Neural cell (in vitro differentiated cells): ENCODE measurements at regions not wholly inside any gene's neighbourhood (a gene's known extent, or its start where the extent isn't known, plus 50 kb on each side); places are given as distances from the start of the nearest gene placed in this dataset.

ENCODE experiments used
- H2AFZ ChIP-seq: fragments of 200-600, 300-800 bp; sonication (generic), shearing (Covaris generic); 2 replicates; pipeline ENCODE4 v1.6.0; 2014; ENCODE audit warnings: low read depth, mild to moderate bottlenecking, antibody characterized with exemption, low read length, moderate library complexity
- H3F3A ChIP-seq: fragments of 200-600 bp; shearing (Covaris generic); 2 replicates; pipeline ENCODE4 v1.6.1; 2016; ENCODE audit warnings: mild to moderate bottlenecking, moderate library complexity, mixed read lengths, antibody characterized with exemption, low read length; ENCODE audit not compliant: insufficient read depth, poor library complexity, severe bottlenecking
- H3K27ac ChIP-seq: fragments of 200-600, 300-800 bp; sonication (generic), shearing (Covaris generic); 2 replicates; pipeline ENCODE4 v1.5.1; 2014; ENCODE audit warnings: mild to moderate bottlenecking, low read length, moderate library complexity
- H3K27me3 ChIP-seq: fragments of 300-800, 200-600 bp; sonication (generic), shearing (Covaris generic); 2 replicates; pipeline ENCODE4 v1.6.0; 2014; ENCODE audit warnings: mild to moderate bottlenecking, low read depth, low read length, moderate library complexity; ENCODE audit not compliant: insufficient read depth
- H3K36me3 ChIP-seq: fragments of 300-800, 200-600 bp; sonication (generic), shearing (Covaris generic); 2 replicates; pipeline ENCODE4 v1.5.1; 2014; ENCODE audit warnings: mild to moderate bottlenecking, antibody characterized with exemption, low read length, moderate library complexity; ENCODE audit not compliant: insufficient read depth
- H3K4me2 ChIP-seq: fragments of 300-800, 200-600 bp; sonication (generic), shearing (Covaris generic); 2 replicates; pipeline ENCODE4 v1.6.0; 2014; ENCODE audit warnings: mild to moderate bottlenecking, low read length
- H3K4me3 ChIP-seq: fragments of 300-800, 200-600 bp; sonication (generic), shearing (Covaris generic); 2 replicates; pipeline ENCODE4 v1.5.1; 2014; ENCODE audit warnings: mild to moderate bottlenecking, low read length, moderate library complexity
- H3K79me2 ChIP-seq: fragments of 200-600 bp; shearing (Covaris generic); replicated peaks from 2 replicates; pipeline ENCODE4 v1.6.0; 2014; ENCODE audit warnings: mild to moderate bottlenecking, low read length, moderate library complexity; ENCODE audit not compliant: insufficient read depth
- H3K9ac ChIP-seq: fragments of 300-800, 200-600 bp; sonication (generic), shearing (Covaris generic); 2 replicates; pipeline ENCODE4 v1.6.1; 2016; ENCODE audit warnings: mild to moderate bottlenecking, low read length, mixed read lengths
- H3K9me2 ChIP-seq: fragments of 200-600 bp; shearing (Covaris generic); 2 replicates; pipeline ENCODE4 v1.6.1; 2016; ENCODE audit warnings: mild to moderate bottlenecking, low read length, mixed read lengths; ENCODE audit not compliant: insufficient read depth
- H3K9me3 ChIP-seq: fragments of 200-600, 300-800 bp; sonication (generic), shearing (Covaris generic); 2 replicates; pipeline ENCODE4 v1.6.1; 2016; ENCODE audit warnings: mild to moderate bottlenecking, mixed run types, low read length, moderate library complexity, mixed read lengths
- H4K20me1 ChIP-seq: fragments of 200-600 bp; shearing (Covaris generic); 2 replicates; pipeline ENCODE4 v1.6.1; 2016; ENCODE audit warnings: mild to moderate bottlenecking, mixed run types; ENCODE audit not compliant: insufficient read depth
- EP300 ChIP-seq: fragments of 450-650 bp; conservative IDR thresholded peaks from 2 replicates; pipeline ENCODE4 v1.6.1; 2014; ENCODE audit warnings: antibody characterized with exemption, mild to moderate bottlenecking, moderate library complexity; ENCODE audit not compliant: poor library complexity, severe bottlenecking
- EZH2 ChIP-seq: fragments of 200-600, 300-800 bp; shearing (Covaris generic), sonication (generic); IDR thresholded peaks from 2 replicates; pipeline ENCODE4 v1.6.1; 2014; ENCODE audit warnings: antibody characterized with exemption, low read length, borderline replicate concordance, mild to moderate bottlenecking; ENCODE audit not compliant: insufficient read depth, poor library complexity, severe bottlenecking
- MXI1 ChIP-seq: fragments of 450-650 bp; conservative IDR thresholded peaks from 2 replicates; pipeline ENCODE4 v1.6.1; 2014; ENCODE audit warnings: antibody characterized with exemption, mild to moderate bottlenecking; ENCODE audit not compliant: poor library complexity, severe bottlenecking
- POLR2AphosphoS5 ChIP-seq: IDR thresholded peaks from 2 replicates; pipeline ENCODE4 v1.6.1; 2012
- RAD21 ChIP-seq: fragments of 450-650 bp; conservative IDR thresholded peaks from 2 replicates; pipeline ENCODE4 v1.6.1; 2014; ENCODE audit warnings: antibody characterized with exemption, mild to moderate bottlenecking, moderate library complexity
- SMC3 ChIP-seq: fragments of 450-650 bp; conservative IDR thresholded peaks from 2 replicates; pipeline ENCODE4 v1.6.1; 2014; ENCODE audit warnings: antibody characterized with exemption, mild to moderate bottlenecking, moderate library complexity; ENCODE audit not compliant: poor library complexity
- TAF1 ChIP-seq: IDR thresholded peaks from 2 replicates; pipeline ENCODE4 v1.6.1; 2012; ENCODE audit warnings: low read depth
- TF ChIP-seq, protein P1 (sequence below): fragments of 450-650 bp; IDR thresholded peaks from 2 replicates; pipeline ENCODE4 v1.5.1; 2014; ENCODE audit warnings: antibody characterized with exemption, mild to moderate bottlenecking, moderate library complexity; ENCODE audit not compliant: poor library complexity, severe bottlenecking
- TF ChIP-seq, protein P2 (sequence below): IDR thresholded peaks from 2 replicates; pipeline ENCODE4 v1.6.1; 2012; ENCODE audit warnings: borderline replicate concordance

DNA sequence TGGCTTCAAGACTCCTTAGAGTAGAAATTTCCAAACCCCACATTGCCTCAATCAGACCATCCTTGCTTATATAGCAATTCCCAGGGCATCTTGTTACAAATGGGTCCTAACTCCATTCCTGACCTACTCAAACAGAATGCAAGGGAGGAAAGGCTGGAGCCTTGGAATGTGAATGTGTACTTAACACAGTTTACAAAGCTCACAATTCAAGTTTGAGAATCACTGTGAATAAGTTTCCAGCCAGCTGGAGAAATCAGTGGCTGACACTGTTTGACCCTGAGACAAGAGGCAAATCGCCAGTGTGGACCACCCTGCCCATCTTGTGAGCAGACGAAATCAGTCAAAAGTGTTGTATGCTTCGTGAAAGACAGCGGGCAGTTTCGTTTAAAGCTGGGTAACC lies 65.5 kb downstream of the SOWAHC start:
- no peaks in the 10 kb centered on the region for H3K9me3 ChIP-seq
- no peaks in the 10 kb centered on the region for H3K9me2 ChIP-seq
- H3K9ac ChIP-seq = no peak overlapping the region
- H3K27me3 ChIP-seq = no peaks in the 10 kb centered on the region
- TF ChIP-seq, protein P1, sequence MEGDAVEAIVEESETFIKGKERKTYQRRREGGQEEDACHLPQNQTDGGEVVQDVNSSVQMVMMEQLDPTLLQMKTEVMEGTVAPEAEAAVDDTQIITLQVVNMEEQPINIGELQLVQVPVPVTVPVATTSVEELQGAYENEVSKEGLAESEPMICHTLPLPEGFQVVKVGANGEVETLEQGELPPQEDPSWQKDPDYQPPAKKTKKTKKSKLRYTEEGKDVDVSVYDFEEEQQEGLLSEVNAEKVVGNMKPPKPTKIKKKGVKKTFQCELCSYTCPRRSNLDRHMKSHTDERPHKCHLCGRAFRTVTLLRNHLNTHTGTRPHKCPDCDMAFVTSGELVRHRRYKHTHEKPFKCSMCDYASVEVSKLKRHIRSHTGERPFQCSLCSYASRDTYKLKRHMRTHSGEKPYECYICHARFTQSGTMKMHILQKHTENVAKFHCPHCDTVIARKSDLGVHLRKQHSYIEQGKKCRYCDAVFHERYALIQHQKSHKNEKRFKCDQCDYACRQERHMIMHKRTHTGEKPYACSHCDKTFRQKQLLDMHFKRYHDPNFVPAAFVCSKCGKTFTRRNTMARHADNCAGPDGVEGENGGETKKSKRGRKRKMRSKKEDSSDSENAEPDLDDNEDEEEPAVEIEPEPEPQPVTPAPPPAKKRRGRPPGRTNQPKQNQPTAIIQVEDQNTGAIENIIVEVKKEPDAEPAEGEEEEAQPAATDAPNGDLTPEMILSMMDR = no peak
- no peak for TF ChIP-seq TAF1
- TF ChIP-seq, protein P2, sequence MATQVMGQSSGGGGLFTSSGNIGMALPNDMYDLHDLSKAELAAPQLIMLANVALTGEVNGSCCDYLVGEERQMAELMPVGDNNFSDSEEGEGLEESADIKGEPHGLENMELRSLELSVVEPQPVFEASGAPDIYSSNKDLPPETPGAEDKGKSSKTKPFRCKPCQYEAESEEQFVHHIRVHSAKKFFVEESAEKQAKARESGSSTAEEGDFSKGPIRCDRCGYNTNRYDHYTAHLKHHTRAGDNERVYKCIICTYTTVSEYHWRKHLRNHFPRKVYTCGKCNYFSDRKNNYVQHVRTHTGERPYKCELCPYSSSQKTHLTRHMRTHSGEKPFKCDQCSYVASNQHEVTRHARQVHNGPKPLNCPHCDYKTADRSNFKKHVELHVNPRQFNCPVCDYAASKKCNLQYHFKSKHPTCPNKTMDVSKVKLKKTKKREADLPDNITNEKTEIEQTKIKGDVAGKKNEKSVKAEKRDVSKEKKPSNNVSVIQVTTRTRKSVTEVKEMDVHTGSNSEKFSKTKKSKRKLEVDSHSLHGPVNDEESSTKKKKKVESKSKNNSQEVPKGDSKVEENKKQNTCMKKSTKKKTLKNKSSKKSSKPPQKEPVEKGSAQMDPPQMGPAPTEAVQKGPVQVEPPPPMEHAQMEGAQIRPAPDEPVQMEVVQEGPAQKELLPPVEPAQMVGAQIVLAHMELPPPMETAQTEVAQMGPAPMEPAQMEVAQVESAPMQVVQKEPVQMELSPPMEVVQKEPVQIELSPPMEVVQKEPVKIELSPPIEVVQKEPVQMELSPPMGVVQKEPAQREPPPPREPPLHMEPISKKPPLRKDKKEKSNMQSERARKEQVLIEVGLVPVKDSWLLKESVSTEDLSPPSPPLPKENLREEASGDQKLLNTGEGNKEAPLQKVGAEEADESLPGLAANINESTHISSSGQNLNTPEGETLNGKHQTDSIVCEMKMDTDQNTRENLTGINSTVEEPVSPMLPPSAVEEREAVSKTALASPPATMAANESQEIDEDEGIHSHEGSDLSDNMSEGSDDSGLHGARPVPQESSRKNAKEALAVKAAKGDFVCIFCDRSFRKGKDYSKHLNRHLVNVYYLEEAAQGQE = no peak
- H2AFZ ChIP-seq = no peak overlapping the region
- H3K4me2 ChIP-seq = no peak overlapping the region
- H3F3A ChIP-seq = no peaks in the 10 kb centered on the region
- no peaks in the 10 kb centered on the region for H3K79me2 ChIP-seq
- H3K4me3 ChIP-seq = no peak overlapping the region
- H3K27ac ChIP-seq = no peak overlapping the region
- H3K36me3 ChIP-seq = no peaks in the 10 kb centered on the region
- no peaks in the 10 kb centered on the region for H4K20me1 ChIP-seq

DNA sequence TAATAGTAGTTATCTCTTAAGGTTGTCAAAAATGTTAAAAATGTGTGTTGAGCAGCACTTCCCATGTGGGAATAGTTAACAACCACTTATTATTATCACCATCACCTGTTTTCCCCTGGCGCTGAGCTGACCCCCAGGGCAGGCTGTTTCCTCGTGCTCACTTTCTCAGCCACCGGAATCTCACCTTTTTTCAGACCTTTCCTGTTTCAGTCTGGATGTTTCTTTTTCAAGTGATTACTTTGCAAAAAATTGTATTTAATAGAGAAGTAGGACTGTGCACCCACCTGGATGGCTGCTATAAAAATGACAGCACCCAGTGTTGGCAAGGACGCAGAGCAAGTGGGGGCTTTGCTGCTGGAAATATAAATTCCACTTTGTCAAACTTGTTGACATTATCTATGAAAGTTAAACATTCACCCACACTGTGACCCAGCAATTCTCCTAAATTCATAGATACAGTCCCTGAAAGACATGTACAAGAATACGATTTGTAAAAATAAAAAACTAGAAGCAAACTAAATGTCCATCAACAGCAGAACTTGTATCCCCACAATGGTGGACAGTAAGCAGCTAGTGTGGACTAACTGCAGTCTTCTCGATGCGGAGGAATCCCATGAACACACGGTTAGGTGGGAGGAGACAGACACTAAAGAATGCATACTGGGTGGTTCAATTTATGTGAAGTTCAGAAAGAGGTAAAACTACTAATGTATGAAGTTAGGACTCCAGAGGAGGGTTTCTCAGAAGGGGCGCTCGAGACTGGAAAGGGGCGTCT lies 66.5 kb downstream of the SOWAHC start:
- H3F3A ChIP-seq = no peaks in the 10 kb centered on the region
- no peaks in the 10 kb centered on the region for H3K9me3 ChIP-seq
- no peak overlapping the region for H3K27ac ChIP-seq
- no peaks in the 10 kb centered on the region for H3K27me3 ChIP-seq
- H3K9ac ChIP-seq = no peak overlapping the region
- no peak overlapping the region for H2AFZ ChIP-seq
- H3K4me2 ChIP-seq = no peak overlapping the region
- TF ChIP-seq, protein P2 = no peak
- TF ChIP-seq TAF1 (no peak), MXI1 (no peak), EP300 (no peak), SMC3 (no peak), EZH2 (no peak), POLR2AphosphoS5 (no peak), RAD21 (no peak)
- TF ChIP-seq, protein P1 = no peak
- no peaks in the 10 kb centered on the region for H3K36me3 ChIP-seq
- H3K4me3 ChIP-seq = no peak overlapping the region
- H4K20me1 ChIP-seq = no peaks in the 10 kb centered on the region
- no peaks in the 10 kb centered on the region for H3K79me2 ChIP-seq
- H3K9me2 ChIP-seq = no peaks in the 10 kb centered on the region
